Skeletal muscle tissue (tissue), 3 donors: ENCODE measurements at regions not wholly inside any gene's neighbourhood (a gene's known extent, or its start where the extent isn't known, plus 50 kb on each side); places are given as distances from the start of the nearest gene placed in this dataset.

ENCODE experiments used
- H3K27ac ChIP-seq: one replicate; pipeline ENCODE4 v1.7.0; 2013; ENCODE audit warnings: mild to moderate bottlenecking, low read depth, low read length, inconsistent platforms
- H3K27me3 ChIP-seq, 3 donors: one replicate each; pipeline ENCODE4 v1.7.0; 2013; ENCODE audit warnings: low read length in 3 of 3; ENCODE audit not compliant: control insufficient read depth in 3 of 3, insufficient read depth in 3 of 3
- H3K36me3 ChIP-seq, 3 donors: one replicate each; pipeline ENCODE4 v1.7.0; 2013; ENCODE audit warnings: low read length in 3 of 3; ENCODE audit not compliant: control insufficient read depth in 3 of 3, insufficient read depth in 3 of 3
- H3K4me1 ChIP-seq, 3 donors: one replicate each; pipeline ENCODE4 v1.7.0; 2013; ENCODE audit warnings: low read length in 3 of 3, mild to moderate bottlenecking in 3 of 3; ENCODE audit not compliant: control insufficient read depth in 3 of 3, insufficient read depth in 3 of 3
- H3K4me3 ChIP-seq, 3 donors: one replicate each; pipeline ENCODE4 v1.7.0; 2013; ENCODE audit warnings: low read length in 3 of 3
- H3K9ac ChIP-seq, 3 donors: one replicate each; pipeline ENCODE4 v1.7.0; 2013; ENCODE audit warnings: low read length in 3 of 3, mild to moderate bottlenecking in 3 of 3, moderate library complexity in 2 of 3, low read depth in 1 of 3
- H3K9me3 ChIP-seq, 3 donors: one replicate each; pipeline ENCODE4 v1.7.0; 2013; ENCODE audit warnings: low read length in 3 of 3; ENCODE audit not compliant: control insufficient read depth in 3 of 3
- donor health status: Osteomylitis.

DNA sequence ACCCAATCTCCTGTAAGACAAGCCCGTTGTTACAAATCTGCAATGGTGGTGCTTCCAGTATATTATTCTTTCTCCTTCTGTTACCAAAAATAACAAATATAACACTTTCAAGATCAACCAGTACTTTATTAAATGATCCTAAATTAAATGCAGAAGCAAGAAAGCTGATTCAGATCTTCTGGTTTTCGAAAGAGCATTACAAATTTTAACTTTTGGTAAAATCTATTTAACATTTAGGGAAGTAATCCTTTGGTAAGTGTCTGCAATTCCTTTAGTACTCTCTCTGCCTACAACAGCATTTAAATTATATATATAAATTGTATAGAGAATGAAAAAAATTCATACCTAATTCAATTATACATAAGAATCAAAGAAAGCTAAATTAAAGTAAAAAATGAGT, 198.6 kb upstream of the HMCN1 start:
- no peak overlapping the region for H3K27ac ChIP-seq
- no peaks in the 10 kb centered on the region for H3K9me3 ChIP-seq

DNA sequence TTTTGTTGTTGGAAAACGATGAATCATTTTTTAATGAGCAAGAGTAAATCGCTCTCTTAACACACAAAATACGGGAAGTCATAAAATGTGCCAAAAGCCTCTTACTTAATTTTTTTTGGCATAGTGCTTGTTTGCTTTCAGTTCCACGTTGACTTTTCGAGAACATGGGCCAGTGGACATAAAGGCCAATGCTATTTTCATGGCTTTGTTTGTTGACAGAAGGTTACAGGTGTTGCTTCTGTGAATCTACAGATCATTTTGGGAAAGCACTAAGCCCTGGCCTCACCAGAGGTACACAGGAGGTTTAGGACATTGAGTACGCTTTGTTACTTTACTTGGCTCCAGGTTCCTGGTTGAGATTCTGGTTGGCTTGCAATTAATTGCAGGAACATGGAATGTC, 199.4 kb upstream of the HMCN1 start:
- no peak overlapping the region for H3K27ac ChIP-seq
- H3K4me3 ChIP-seq = peak overlapping the region in 1 of 3 donors; percentile 15
- H3K27me3 ChIP-seq = no peaks in the 10 kb centered on the region
- H3K4me1 ChIP-seq = peaks cover 0 to 4% (median 3%) of the 10 kb centered on the region in 3 donors
- no peaks in the 10 kb centered on the region for H3K36me3 ChIP-seq
- H3K9ac ChIP-seq = no peak overlapping the region
- H3K9me3 ChIP-seq = no peaks in the 10 kb centered on the region

More for the DNA sequence above, 198.6 kb upstream of the HMCN1 start:
- Histone ChIP-seq H3K36me3 (no peaks in the 10 kb centered on the region), H3K4me1 (peaks cover 0 to 4% (median 3%) of the 10 kb centered on the region in 3 donors), H3K4me3 (no peak overlapping the region), H3K9ac (no peak overlapping the region), H3K27me3 (no peaks in the 10 kb centered on the region)

DNA sequence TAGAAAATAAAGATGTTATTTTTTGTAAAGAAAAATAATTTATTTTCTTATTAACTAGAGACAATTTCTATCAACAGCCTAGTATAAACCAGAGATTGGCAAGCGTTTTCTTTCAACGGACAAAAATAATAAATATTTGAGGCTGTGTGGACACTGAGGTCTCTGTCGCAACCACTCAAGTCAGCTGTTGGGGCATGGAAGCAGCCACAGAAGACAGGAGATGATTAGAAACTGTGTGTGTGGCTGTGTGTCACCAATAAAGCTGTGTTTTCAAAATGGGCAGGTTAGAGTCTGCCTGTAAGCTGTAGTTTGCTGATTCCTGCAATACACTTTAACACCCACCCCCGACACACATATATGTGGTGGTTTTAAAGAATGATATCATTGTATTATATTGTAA, 200.6 kb upstream of the HMCN1 start:
- H3K36me3 ChIP-seq = no peaks in the 10 kb centered on the region
- no peaks in the 10 kb centered on the region for H3K9me3 ChIP-seq
- H3K27me3 ChIP-seq = no peaks in the 10 kb centered on the region
- no peak overlapping the region for H3K4me3 ChIP-seq
- no peak overlapping the region for H3K9ac ChIP-seq
- peaks cover 0 to 4% (median 3%) of the 10 kb centered on the region in 3 donors for H3K4me1 ChIP-seq
- H3K27ac ChIP-seq = no peak overlapping the region

DNA sequence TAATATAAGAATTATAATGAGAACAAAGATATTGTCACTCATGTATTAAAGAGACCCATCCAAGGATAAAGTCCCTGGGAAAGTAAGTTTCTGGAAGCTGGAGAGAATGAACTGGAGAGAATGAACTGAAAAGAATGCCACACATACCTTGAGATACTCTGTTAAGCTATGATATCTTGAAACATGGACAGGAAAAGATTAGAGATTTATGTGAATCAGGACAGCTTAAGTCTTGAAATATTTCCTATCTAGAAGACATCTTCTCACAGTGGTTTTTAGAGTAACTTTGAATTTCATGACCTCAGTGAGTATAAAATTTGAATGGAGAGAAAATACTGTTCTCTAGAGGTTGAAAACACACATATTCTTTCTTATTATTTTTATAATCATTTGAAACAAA, 201.3 kb upstream of the HMCN1 start:
- H3K4me1 ChIP-seq = peaks cover 0 to 4% (median 3%) of the 10 kb centered on the region in 3 donors
- no peak overlapping the region for H3K27ac ChIP-seq
- H3K4me3 ChIP-seq = no peak overlapping the region
- H3K27me3 ChIP-seq = no peaks in the 10 kb centered on the region
- H3K9ac ChIP-seq = no peak overlapping the region
- no peaks in the 10 kb centered on the region for H3K36me3 ChIP-seq
- H3K9me3 ChIP-seq = no peaks in the 10 kb centered on the region

DNA sequence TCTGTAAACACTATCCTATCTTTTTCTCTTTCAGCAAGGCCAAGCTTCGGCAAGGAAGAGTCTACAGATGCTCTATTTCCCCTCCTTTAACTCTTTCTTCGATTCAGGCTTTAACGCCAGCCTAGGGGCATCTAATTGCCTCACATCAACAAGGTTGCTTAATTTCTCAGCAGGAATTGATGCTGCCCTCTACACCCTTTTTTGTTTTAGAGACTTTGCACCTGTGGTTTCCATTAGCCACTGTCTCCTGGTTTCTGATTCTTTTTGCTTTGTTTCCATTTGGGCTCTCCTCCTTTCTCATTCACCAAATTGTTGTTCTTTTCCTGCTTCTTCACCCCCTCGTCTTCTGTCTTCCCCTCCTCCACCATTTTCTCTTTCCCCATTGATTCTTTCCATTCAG, 202.4 kb upstream of the HMCN1 start:
- Histone ChIP-seq H3K27me3 (no peaks in the 10 kb centered on the region), H3K4me1 (peaks cover 0 to 4% (median 3%) of the 10 kb centered on the region in 3 donors), H3K27ac (no peak overlapping the region), H3K36me3 (no peaks in the 10 kb centered on the region), H3K9ac (no peak overlapping the region), H3K4me3 (no peak overlapping the region), H3K9me3 (no peaks in the 10 kb centered on the region)

DNA sequence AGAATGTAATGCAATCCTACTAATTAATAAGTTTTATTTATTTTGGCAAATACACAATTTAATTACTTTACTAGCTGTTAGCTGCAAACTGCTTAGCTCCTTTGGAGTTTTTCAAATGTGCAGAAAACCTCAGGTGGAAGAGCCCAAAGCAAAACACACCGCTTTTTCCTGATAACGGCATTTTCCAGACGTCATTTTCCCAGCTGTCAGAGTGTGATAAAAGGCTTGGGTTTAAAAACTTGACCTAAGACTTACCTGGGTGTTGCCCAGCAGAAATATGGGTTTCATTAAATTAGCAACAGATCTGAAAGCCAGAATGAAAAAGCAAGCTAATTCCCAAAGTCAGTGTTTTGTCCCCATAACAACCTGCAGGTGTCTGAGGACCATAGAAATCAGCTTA, 204.0 kb upstream of the HMCN1 start:
- H3K4me3 ChIP-seq = no peak overlapping the region
- no peak overlapping the region for H3K27ac ChIP-seq
- H3K27me3 ChIP-seq = no peaks in the 10 kb centered on the region
- peaks cover 0 to 4% (median 3%) of the 10 kb centered on the region in 3 donors for H3K4me1 ChIP-seq
- no peak overlapping the region for H3K9ac ChIP-seq
- H3K36me3 ChIP-seq = no peaks in the 10 kb centered on the region
- H3K9me3 ChIP-seq = no peaks in the 10 kb centered on the region

DNA sequence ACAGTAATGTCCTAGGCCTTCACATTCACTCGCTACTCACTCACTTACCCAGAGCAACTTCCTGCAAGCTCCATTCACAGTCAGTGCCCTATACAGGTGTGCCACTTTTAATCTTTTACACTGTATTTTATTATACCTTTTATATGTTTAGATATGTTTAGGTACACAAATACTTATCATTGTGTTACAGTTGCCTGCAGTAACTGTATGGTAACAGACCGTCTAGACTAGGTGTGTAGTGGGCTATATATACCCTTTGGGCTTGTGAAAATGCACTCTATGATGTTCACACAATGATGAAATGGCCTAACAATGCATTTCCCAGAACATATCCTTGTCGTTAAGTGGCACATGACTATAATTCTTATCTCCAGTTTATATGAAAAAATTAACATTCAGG, 204.5 kb upstream of the HMCN1 start:
- no peak overlapping the region for H3K4me3 ChIP-seq
- H3K4me1 ChIP-seq = no peaks in the 10 kb centered on the region
- H3K27ac ChIP-seq = no peak overlapping the region

DNA sequence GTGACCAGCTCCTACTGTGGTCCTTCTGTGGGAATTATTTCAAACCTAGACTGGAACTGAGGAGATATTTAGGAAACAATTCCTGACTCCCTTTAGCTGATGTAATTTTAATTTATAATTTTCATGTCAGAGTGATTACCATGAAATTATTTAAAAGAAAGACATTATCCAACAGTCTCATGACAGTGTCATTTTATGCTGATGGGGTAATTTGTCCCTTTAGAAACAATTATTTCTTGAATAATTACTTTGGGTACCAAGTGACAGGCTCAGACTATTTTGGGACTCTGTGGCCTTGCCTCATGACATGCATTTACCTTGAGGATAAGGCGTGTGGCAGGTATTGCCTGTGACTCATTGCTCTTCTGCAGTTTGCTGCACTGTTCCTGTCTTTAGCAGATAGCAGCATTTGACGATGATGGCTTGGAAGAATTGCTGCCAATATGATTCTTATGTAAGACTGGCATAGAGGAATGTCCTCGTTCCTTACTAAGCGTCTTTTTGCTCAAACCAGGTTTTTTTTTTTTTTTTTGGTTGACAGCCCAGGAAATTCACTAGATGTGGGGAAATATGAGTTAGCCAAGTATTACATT, 206.0 kb upstream of the HMCN1 start:
- no peaks in the 10 kb centered on the region for H3K9me3 ChIP-seq
- no peaks in the 10 kb centered on the region for H3K27me3 ChIP-seq
- H3K4me1 ChIP-seq = no peaks in the 10 kb centered on the region
- H3K9ac ChIP-seq = no peak overlapping the region
- H3K4me3 ChIP-seq = no peak overlapping the region
- H3K36me3 ChIP-seq = no peaks in the 10 kb centered on the region
- no peak overlapping the region for H3K27ac ChIP-seq

More for the DNA sequence above, 204.5 kb upstream of the HMCN1 start:
- H3K27me3 ChIP-seq = no peaks in the 10 kb centered on the region
- H3K36me3 ChIP-seq = no peaks in the 10 kb centered on the region
- no peaks in the 10 kb centered on the region for H3K9me3 ChIP-seq
- H3K9ac ChIP-seq = no peak overlapping the region

DNA sequence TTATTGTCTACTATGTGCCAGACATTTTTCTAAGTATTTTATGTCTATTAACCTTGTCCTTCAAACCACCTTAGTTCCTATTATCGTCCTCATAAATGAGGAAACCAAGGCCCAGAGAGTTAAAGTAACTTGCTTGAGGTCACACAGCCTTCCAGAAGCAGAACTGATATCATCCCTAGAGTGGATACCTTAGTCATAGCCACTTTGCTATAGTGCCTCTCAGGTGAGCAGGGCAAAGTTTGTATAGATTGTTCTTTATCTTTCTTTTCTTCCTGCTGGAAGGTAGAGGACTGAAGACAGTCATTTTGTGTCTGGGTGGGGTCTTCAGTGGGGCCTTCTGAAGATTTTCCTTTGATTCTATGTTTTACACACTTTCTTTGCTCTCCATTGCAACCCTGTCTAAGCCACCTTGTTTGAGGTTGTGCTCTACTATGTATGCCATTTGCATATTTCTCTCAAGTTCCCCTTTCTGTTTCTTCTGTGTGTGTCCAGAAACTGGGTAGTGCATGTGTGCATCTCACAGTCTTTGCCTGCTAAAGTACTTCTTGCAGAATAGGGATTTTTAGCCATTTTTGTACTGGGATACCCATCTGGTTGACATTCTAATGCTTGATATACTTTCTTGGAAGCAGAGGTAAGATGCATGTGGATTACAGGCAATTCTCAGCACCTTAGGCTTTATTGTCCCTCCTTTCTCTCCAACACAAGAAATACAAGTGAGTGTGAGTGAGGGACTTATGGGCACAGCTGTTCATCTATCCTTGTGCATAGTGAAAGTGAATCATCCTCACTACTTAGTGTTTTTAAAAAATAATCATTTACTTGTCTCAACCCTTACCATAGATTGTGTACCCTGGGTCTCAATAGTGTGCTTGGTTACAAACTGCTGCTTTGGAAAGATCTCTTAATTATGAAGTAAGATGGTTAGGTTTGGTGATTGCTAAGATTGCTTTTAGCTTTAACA, 207.6 kb upstream of the HMCN1 start:
- Histone ChIP-seq H3K27me3 (no peaks in the 10 kb centered on the region), H3K9me3 (no peaks in the 10 kb centered on the region), H3K4me1 (no peaks in the 10 kb centered on the region), H3K9ac (no peak overlapping the region), H3K4me3 (no peak overlapping the region), H3K36me3 (no peaks in the 10 kb centered on the region), H3K27ac (no peak overlapping the region)

DNA sequence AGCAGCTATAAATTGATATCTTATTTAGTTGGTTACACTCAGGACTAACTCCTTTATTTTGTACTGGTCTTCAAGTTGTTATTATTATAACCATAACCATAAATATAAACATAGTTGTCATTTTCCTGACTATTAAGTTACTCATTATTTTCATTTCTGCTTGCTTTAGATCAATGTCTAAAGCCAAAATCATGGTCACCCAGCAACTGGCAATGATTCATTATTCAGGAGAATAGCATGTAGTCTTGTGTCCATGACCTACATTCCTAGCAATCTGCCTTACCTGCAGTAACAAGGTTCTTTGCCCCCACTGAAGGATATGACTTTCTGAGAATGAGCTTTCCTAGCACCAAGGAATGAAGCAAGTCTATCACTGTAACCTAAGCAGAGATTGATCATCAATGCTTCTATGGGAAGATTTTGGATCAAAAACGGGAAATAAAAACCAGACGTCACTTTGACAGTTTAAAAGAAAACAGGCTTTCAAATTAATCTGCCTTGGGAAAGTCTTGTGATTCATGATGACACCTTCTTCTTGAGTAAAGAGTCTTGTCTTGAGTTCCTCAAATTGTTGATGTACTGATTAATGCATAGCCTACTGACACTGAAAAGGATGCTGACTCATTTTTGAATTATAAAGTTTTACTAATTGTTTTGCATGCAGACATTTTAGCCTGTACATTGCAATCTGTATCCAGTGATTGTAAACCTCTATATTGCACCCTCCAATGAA, 203.3 kb upstream of the IVNS1ABP start:
- Histone ChIP-seq H3K27me3 (no peaks in the 10 kb centered on the region), H3K9ac (no peak overlapping the region), H3K9me3 (no peaks in the 10 kb centered on the region), H3K27ac (no peak overlapping the region), H3K4me1 (no peaks in the 10 kb centered on the region), H3K36me3 (no peaks in the 10 kb centered on the region), H3K4me3 (no peak overlapping the region)
